HG02885 (cell line): ENCODE measurements at regions not wholly inside any gene's neighbourhood (a gene's known extent, or its start where the extent isn't known, plus 50 kb on each side); places are given as distances from the start of the nearest gene placed in this dataset.
A peak's percentile ranks its signal among the peaks of the same experiment; 100 is the strongest.
"Not testable (repeated sequence)": the region's sequence is repeated elsewhere in the genome, so short reads cannot be mapped to it uniquely, and the experiment has no call there.

Experiments
- ATAC-seq: cut with Tn5 transposase; IDR thresholded peaks from one replicate; pipeline ENCODE4 v1.9.1; 2021; ENCODE audit warnings: mild to moderate bottlenecking; ENCODE audit not compliant: unreplicated experiment, poor library complexity

DNA sequence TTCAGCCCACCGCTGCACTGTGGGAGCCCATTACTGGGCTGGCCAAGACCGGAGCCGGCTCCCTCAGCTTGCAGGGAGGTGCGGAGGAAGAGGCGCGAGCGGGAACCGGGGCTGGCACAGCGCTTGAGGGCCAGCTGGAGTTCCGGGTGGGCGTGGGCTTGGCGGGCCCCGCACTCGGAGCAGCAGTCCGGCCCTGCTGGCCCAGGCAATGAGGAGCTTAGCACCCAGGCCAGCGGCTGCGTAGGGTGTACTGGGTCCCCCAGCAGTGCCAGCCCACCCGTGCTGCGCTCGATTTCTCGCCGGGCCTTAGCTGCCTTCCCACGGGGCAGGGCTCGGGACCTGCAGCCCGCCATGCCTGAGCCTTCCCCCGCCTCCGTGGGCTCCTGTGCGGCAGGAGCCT is 307.8 kb upstream of the DUSP10 start:
- not testable (repeated sequence) for ATAC-seq

DNA sequence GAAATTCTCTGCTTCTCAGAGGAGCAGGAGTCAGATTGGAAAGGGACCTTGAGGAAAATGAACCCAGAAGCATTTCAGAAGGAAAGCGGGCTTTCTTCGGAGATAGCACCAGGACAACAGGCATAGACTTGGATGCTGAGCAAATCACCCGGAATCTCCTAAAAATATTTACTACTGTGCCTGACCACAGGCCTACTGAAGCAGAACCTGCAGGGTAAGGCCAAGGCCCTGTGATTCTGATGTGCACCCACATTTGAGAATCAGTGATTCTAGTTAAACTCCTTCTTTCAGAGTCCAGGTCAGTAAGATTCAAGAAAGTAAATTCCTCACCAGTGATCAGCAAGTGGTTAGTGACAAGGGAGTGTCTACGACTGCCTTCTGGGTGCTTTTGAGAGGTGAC is 307.3 kb upstream of the DUSP10 start:
- ATAC-seq, result no peak

DNA sequence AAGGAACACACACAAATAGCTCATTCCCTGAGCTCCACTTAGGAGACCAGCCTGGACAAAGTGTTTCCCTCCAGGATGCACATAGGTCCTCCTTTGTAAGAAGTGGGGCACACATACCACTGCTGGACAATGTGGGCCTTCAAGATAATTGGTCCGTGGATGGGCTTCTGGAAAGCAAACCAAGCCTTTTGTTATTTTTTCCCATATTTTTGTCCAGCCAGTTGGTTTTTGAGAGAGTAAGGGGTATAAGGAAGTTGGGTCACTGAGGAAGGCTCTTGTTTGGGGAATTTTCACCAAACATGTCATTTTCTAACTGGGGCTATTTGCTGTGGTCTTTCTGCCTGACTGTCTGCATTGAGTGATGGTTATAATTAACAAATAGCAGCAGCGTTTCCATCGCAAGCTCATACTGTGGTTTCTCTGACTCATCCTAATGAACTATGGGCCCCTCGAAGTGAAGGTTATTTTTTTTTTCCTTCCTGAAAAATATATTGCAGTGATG is 306.3 kb upstream of the DUSP10 start:
- ATAC-seq, result peak; percentile 88

GRCh38 chr1:222047366-222047765 is 305.5 kb upstream of the DUSP10 start:
- ATAC-seq, result no peak

DNA sequence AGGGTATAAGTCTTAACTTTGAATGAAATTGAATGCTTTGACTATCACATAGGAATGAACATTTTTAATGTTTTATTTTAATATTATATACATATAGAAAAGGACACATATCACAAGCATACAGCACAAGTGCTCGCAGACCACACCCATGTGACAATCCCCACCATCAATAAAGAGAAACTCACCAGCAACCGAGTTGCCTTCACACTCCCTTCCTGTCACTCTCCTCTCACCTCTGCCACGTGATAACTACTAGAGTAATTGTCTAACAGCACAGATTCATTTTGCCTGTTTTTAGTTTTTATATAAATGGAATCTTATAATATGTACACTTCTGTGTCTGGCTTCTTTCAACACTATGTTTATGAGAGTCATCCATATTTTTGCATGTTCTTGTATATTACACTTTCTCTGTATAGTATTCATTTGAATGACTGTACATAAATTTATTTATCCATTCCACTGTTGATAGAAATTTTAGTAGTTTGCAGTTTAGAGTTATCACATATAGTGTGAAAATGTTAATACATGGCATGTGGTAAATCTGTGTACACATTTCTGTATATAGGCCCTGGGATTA is 304.9 kb upstream of the DUSP10 start:
- no peak for ATAC-seq

GRCh38 chr1:222045786-222046185 is 303.9 kb upstream of the DUSP10 start:
- no peak for ATAC-seq

- no peak for ATAC-seq
Measured at GRCh38 chr1:222045236-222045635, 303.3 kb upstream of the DUSP10 start.

- ATAC-seq, result no peak
Measured at GRCh38 chr1:222043444-222044292, 301.8 kb upstream of the DUSP10 start.

GRCh38 chr1:222042120-222042519 is 300.2 kb upstream of the DUSP10 start:
- no peak for ATAC-seq

DNA sequence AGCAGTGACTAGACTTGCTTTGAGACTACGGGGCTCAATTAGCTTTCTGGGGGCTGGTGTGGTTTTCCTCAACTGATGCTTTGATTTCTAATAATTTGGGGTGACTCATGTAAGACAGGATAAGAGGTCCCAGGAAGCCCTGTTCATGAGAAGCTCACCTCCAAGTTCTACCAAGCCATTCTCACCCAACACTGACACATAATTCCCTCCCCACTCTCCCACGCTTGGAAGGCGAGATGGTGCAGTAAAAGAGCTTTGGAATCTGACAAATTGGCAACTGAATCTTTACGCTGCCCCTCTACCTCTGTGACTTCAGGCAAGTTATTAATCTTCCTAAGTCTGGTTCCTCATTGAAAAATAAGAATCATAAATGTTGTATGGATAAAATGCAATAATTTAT is 299.1 kb upstream of the DUSP10 start:
- ATAC-seq, result no peak

DNA sequence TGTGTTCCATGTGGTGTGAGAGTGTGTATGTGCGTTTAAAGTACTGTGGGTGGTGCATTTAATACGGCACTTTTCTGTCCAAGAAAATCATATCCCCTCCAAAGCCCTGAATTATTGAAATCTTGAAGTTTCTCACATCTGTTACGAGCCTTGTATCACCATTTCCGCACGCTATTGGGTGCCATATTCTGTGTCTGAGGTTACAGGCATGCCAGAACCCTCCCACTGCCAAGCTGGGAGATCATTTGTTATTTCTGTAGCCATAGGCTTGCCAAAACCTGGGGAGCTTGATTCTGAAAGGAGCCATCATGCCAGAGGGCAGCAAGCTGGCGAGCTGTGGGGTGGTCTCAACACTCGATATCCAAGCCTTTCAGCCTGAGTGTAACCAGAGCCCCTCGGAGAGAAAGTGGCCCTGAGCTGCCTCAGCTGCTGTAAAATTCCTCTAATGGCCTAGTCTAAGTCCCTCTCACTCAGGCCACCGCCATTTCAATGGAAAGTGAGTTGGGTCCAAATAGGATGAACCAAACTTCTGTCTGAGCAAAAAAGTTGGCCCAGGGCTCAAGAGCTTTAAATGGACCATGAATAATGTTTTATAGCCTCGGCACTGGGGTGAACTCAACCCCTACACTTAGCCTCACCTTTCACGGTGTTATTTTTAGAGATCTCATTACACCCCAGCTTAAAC is 298.4 kb upstream of the DUSP10 start:
- ATAC-seq, result no peak

DNA sequence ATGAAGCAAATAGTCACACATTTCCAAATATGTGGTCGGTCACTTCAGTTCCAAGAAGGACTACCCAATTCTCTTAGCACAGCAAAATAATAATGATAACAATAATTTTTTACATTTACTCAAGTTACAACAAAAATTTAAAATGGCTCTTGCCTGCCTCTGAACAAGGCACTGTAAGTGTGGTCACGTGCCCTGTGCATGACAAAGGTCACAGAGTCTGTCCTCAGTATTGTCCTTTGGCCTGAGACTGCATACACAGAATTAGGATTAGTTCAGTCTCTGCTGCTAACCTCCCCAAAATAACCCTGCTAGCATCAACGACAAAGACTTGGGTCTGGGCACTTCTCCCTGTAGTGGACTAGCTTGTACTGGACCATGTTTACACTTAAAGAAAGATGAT is 297.1 kb upstream of the DUSP10 start:
- no peak for ATAC-seq

GRCh38 chr1:222037720-222038119 is 295.8 kb upstream of the DUSP10 start:
- ATAC-seq, result no peak

DNA sequence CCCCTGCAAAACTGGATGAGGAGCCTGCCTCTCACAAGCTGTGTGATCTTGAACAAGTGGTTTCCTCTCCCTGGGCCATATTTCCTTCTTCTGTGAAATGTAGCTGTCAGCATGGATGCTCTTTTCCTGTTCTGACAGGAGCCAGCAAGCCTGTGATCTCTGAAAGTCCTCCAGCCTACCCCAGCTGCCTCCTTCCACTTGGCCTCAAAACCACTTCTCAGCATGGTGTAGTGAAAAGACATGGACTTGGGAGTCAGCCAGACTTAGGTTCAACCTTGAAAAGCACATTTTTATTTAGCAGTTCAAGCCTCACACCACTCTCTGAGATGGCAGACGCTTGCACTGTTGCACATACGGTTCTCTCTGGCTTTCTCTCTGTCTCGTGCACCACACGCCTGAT is 292.9 kb upstream of the DUSP10 start:
- no peak for ATAC-seq

DNA sequence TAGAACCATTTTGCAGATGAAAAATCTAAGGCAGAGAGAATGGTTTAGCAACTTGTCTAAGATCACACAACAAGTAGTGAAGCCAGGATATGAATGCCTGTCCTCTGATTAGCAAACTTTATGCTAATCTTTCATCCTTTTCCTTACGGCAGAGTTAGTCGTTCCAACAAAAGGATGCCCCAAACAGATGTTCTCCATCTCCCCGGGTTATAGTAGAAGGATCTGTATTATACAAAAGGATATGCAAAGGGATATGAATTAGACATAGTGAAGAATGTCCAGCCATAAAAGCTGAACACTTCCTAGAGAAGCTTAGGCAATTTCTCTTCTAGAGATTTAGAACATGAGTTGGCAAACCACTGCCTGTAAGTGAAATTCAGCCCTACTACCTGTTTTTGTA is 291.6 kb upstream of the DUSP10 start:
- no peak for ATAC-seq

- ATAC-seq, result no peak
Measured at GRCh38 chr1:222031318-222031717, 289.4 kb upstream of the DUSP10 start.

- ATAC-seq, result no peak
Measured at GRCh38 chr1:222028676-222029075, 286.8 kb upstream of the DUSP10 start.

GRCh38 chr1:222028116-222028515 is 286.2 kb upstream of the DUSP10 start:
- ATAC-seq, result no peak

GRCh38 chr1:222026280-222026679 is 284.4 kb upstream of the DUSP10 start:
- no peak for ATAC-seq

GRCh38 chr1:222023025-222023424 is 281.1 kb upstream of the DUSP10 start:
- peak; percentile 58 for ATAC-seq

DNA sequence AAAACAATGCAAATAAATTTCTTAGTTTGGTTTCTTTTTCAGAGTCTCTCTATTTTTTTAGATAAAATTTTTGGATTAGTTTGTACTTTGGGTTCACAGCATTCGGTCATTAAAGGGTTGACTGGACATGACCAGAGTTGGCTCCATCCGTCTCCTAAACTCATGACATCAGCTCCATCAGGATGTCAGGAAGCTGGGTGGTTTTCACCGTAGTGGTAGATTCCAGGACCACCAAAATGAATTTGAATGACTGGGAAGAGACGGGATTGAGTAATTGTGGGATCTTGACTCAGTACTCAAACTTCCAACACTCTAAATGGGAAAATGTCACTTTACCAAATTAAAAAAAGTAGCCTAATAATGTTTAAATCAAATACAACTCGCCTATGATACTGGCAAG is 279.2 kb upstream of the DUSP10 start:
- ATAC-seq, result no peak
